ENCODE measurements at regions not wholly inside any gene's neighbourhood (a gene's known extent, or its start where the extent isn't known, plus 50 kb on each side); places are given as distances from the start of the nearest gene placed in this dataset.

DNA sequence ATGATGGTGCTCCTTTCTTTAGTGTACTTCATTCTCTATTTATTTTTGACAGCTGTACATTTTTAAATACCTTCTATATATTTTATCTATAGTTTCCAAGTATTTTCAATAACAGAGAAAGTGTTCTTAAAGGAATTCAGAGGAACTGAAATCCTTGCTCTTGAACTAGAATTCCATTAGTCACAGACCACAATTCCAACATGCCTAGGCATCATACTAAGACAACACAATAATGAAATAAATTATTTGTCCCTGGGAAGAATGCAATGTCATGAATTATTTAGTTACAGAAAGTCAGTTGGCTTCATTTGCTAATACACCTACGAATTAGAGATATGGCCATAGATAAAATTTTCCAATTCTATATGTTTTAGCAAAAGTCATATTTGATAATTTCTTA lies 671.2 kb downstream of the EPHA7 start:
- Histone ChIP-seq H3K9me3 (no peaks in the 10 kb centered on the region), H3K27me3 (no peaks in the 10 kb centered on the region), H3K27ac (no peak overlapping the region), H3K36me3 (no peaks in the 10 kb centered on the region), H3K4me1 (no peaks in the 10 kb centered on the region), H3K4me3 (no peak overlapping the region)
- ATAC-seq (no peak), DNase-seq (no peak)
- 28% methylated on average over 1 of the region's 1 CpG for WGBS (ENCODE audit: insufficient coverage, low coverage, low lambda C conversion rate, missing lambda C conversion rate)
- TF ChIP-seq, protein P1, sequence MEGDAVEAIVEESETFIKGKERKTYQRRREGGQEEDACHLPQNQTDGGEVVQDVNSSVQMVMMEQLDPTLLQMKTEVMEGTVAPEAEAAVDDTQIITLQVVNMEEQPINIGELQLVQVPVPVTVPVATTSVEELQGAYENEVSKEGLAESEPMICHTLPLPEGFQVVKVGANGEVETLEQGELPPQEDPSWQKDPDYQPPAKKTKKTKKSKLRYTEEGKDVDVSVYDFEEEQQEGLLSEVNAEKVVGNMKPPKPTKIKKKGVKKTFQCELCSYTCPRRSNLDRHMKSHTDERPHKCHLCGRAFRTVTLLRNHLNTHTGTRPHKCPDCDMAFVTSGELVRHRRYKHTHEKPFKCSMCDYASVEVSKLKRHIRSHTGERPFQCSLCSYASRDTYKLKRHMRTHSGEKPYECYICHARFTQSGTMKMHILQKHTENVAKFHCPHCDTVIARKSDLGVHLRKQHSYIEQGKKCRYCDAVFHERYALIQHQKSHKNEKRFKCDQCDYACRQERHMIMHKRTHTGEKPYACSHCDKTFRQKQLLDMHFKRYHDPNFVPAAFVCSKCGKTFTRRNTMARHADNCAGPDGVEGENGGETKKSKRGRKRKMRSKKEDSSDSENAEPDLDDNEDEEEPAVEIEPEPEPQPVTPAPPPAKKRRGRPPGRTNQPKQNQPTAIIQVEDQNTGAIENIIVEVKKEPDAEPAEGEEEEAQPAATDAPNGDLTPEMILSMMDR (IDR thresholded peaks at IDR 0.05), result no peak
- TF ChIP-seq POLR2A (IDR thresholded peaks at IDR 0.05), result no peak
- intact Hi-C loops (cut with DNase I), result no loop called here

DNA sequence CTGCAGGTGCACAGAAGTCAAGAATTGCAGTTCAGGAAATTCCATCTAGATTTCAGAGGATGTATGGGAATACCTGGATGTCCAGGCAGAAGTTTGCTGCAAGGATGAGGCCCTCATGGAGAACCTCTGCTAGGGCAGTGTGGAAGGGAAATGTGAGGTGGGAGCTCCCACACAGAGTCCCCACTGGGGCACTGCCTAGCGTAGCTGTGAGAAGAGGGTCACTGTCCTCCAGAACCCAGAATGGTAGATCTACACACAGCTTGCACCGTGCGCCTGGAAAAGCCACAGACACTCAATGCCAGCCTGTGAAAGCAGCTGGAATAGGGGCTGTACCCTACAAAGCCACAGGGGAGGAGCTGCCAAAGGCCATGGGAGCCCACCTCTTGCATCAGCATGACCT lies 681.4 kb downstream of the EPHA7 start:
- Histone ChIP-seq H3K9me3 (no peaks in the 10 kb centered on the region), H3K4me3 (no peak overlapping the region), H3K27me3 (no peaks in the 10 kb centered on the region), H3K36me3 (no peaks in the 10 kb centered on the region), H3K4me1 (no peaks in the 10 kb centered on the region), H3K27ac (no peak overlapping the region)
- no CpG with 5 or more reads among the region's 3 CpGs for WGBS (ENCODE audit: insufficient coverage, low coverage, low lambda C conversion rate, missing lambda C conversion rate)
- intact Hi-C loops (cut with DNase I), result no loop called here
- DNase-seq, result no peak
- TF ChIP-seq, protein P1 (IDR thresholded peaks at IDR 0.05), result no peak
- no peak for TF ChIP-seq POLR2A (IDR thresholded peaks at IDR 0.05)
- ATAC-seq, result no peak

DNA sequence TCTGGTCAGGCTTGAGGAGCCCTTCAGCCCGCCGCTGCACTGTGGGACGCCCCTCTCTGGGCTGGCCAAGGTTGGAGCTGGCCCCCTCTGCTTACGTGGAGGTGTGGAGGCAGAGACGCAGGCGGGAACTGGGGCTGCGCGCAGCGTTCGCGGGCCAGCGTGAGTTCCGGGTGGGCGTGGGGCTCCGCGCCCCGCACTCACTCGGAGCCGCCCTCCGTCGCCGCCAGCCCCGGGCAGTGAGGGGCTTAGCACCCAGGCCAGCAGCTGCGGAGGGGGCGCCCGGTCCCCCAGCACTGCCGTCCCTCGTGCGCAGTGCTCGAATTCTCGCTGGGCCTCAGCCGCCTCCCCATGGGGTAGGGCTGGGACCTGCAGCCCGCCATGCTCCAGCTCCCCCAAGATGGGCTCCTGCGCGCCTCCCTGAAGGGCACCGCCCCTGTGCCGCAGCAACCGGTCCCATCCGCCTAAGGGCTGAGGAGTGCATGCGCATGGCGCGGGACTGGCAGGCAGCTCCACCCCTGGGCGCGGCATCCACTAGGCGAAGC lies 695.9 kb downstream of the EPHA7 start:
- Histone ChIP-seq H3K36me3 (no peaks in the 10 kb centered on the region), H3K27me3 (no peaks in the 10 kb centered on the region), H3K4me3 (no peak overlapping the region), H3K4me1 (no peaks in the 10 kb centered on the region), H3K27ac (no peak overlapping the region), H3K9me3 (no peaks in the 10 kb centered on the region)
- WGBS (ENCODE audit: insufficient coverage, low coverage, low lambda C conversion rate, missing lambda C conversion rate), result 87% methylated on average over 11 of the region's 45 CpGs
- no peak for TF ChIP-seq POLR2A (IDR thresholded peaks at IDR 0.05)
- TF ChIP-seq, protein P1 (IDR thresholded peaks at IDR 0.05), result no peak
- peak in 1 of 4 donors; percentile 29 for ATAC-seq
- intact Hi-C loops (cut with DNase I), result no loop called here
- peak in 1 of 3 donors; percentile 54 for DNase-seq

DNA sequence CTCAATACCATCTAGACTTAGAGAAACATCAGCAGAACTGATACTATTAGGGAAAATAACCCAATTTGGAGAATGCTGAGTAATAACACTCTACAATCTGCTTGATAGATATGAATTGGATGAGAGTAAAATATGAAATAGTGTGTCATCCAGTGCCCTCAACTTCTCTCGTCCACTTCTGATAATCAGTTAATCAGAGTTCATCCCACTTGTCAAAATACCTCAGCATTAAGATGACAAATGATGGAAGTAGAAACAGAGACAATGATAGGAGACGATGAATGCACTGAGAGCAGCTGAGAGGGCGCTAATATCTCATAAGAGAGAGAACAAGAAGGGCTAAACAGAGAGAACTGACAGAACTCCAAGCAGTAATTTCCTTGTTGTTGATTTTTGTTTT lies 699.6 kb downstream of the EPHA7 start:
- no peak overlapping the region for H3K4me3 ChIP-seq
- TF ChIP-seq, protein P1 (IDR thresholded peaks at IDR 0.05), result no peak
- no peak for TF ChIP-seq POLR2A (IDR thresholded peaks at IDR 0.05)
- 29% methylated on average over 3 of the region's 3 CpGs for WGBS (ENCODE audit: insufficient coverage, low coverage, low lambda C conversion rate, missing lambda C conversion rate)
- intact Hi-C loops (cut with DNase I), result no loop called here
- H3K4me1 ChIP-seq, result no peaks in the 10 kb centered on the region
- no peaks in the 10 kb centered on the region for H3K9me3 ChIP-seq
- no peak for ATAC-seq
- H3K27ac ChIP-seq, result no peak overlapping the region
- DNase-seq, result no peak
- H3K27me3 ChIP-seq, result no peaks in the 10 kb centered on the region
- no peaks in the 10 kb centered on the region for H3K36me3 ChIP-seq

DNA sequence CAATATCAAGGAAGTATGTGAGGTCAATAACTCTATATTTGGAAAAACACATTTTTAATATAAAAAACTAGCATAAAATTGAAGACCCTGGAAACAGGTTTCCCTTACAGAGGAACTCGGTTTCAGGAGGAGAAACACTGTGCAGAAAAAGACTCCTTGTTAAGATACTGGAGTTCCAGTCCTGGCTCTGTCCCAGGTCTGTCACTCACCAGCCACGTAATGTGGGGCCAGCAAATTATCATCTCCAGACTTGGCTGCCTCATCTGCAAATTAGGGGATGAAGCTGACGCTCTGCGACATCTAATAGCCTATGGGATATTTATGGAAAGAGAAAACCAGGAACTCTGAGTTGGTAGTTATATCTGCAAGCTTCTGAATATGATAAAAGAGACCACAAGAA lies 702.7 kb downstream of the EPHA7 start:
- H3K4me1 ChIP-seq, result no peaks in the 10 kb centered on the region
- H3K9me3 ChIP-seq, result no peaks in the 10 kb centered on the region
- ATAC-seq, result no peak
- H3K27me3 ChIP-seq, result no peaks in the 10 kb centered on the region
- H3K36me3 ChIP-seq, result no peaks in the 10 kb centered on the region
- TF ChIP-seq POLR2A (IDR thresholded peaks at IDR 0.05), result no peak
- TF ChIP-seq, protein P1 (IDR thresholded peaks at IDR 0.05), result no peak
- intact Hi-C loops (cut with DNase I), result no loop called here
- H3K27ac ChIP-seq, result no peak overlapping the region
- no peak overlapping the region for H3K4me3 ChIP-seq
- no peak for DNase-seq
- 31% methylated on average over 3 of the region's 4 CpGs for WGBS (ENCODE audit: insufficient coverage, low coverage, low lambda C conversion rate, missing lambda C conversion rate)
